IMR-90 (cell line): ENCODE measurements at regions not wholly inside any gene's neighbourhood (a gene's known extent, or its start where the extent isn't known, plus 50 kb on each side); places are given as distances from the start of the nearest gene placed in this dataset.

Experiments
- ATAC-seq: fragments of 200-7000 bp; cut with Tn5 transposase; 2 replicates; pipeline ENCODE4 v1.9.1; 2020; ENCODE audit warnings: low read depth, mild to moderate bottlenecking, moderate library complexity
- BruUV-seq: library from RNA; stranded (reverse); fragments of 400-500 nt; replicated peaks from 2 replicates; lab custom pipeline; 2021; lab: Mats Ljungman, UMichigan
- CTCF ChIA-PET: fragments of 300-600 bp; formaldehyde crosslinking; extraction: SDS; loops from one replicate; lab custom pipeline; 2021; ENCODE audit warnings: antibody characterized with exemption; lab: Yijun Ruan, JAX
- POLR2A ChIA-PET: fragments of 300-600 bp; sonication (Branson Sonifier 250); formaldehyde crosslinking; loops from one replicate; lab custom pipeline; 2022; ENCODE audit warnings: antibody characterized with exemption; ENCODE audit not compliant: unreplicated experiment; lab: Charles Lee
- DNase-seq: peaks from one replicate; pipeline ENCODE4 v3.0.0; 2013
- H2AFZ ChIP-seq: replicated peaks from 2 replicates; pipeline ENCODE3; 2013; ENCODE audit warnings: low read length, mild to moderate bottlenecking; ENCODE audit not compliant: poor library complexity
- H2AK5ac ChIP-seq: 2 replicates; pipeline ENCODE4 v1.6.1; 2013; ENCODE audit warnings: low read depth, low read length, inconsistent platforms
- H2AK9ac ChIP-seq: replicated peaks from 2 replicates; pipeline ENCODE3; 2013; ENCODE audit warnings: mild to moderate bottlenecking, low read depth, low read length, moderate library complexity; ENCODE audit not compliant: poor library complexity
- H2BK120ac ChIP-seq: 2 replicates; pipeline ENCODE4 v1.6.1; 2013; ENCODE audit warnings: low read depth, low read length, inconsistent platforms
- H2BK15ac ChIP-seq: 3 replicates; pipeline ENCODE4 v1.6.1; 2013; ENCODE audit warnings: low read depth, low read length, inconsistent platforms
- H2BK20ac ChIP-seq: 2 replicates; pipeline ENCODE4 v1.6.1; 2013; ENCODE audit warnings: low read depth, mild to moderate bottlenecking, inconsistent platforms, low read length, moderate library complexity
- H2BK5ac ChIP-seq: 2 replicates; pipeline ENCODE4 v1.6.1; 2013; ENCODE audit warnings: mild to moderate bottlenecking, low read depth, low read length, inconsistent platforms; ENCODE audit not compliant: poor library complexity, severe bottlenecking
- H3K14ac ChIP-seq: replicated peaks from 2 replicates; pipeline ENCODE4 v1.6.1; 2013; ENCODE audit warnings: low read depth, low read length, inconsistent platforms
- H3K18ac ChIP-seq: 2 replicates; pipeline ENCODE4 v1.6.1; 2013; ENCODE audit warnings: low read depth, low read length, control low read depth
- H3K23ac ChIP-seq: 2 replicates; pipeline ENCODE4 v1.6.1; 2013; ENCODE audit warnings: low read depth, low read length, inconsistent platforms
- H3K27ac ChIP-seq: 2 replicates; pipeline ENCODE4 v1.5.1; 2013; ENCODE audit warnings: mild to moderate bottlenecking, control low read depth, low read length; ENCODE audit not compliant: insufficient read depth
- H3K27me3 ChIP-seq: 2 replicates; pipeline ENCODE4 v1.6.1; 2013; ENCODE audit warnings: low read length; ENCODE audit not compliant: control insufficient read depth, insufficient read depth
- H3K36me3 ChIP-seq: 2 replicates; pipeline ENCODE4 v1.6.1; 2013; ENCODE audit warnings: low read length, mixed read lengths; ENCODE audit not compliant: control insufficient read depth, insufficient read depth
- H3K4ac ChIP-seq: 2 replicates; pipeline ENCODE4 v1.6.1; 2013; ENCODE audit warnings: low read depth, low read length, inconsistent platforms
- H3K4me1 ChIP-seq: 2 replicates; pipeline ENCODE4 v1.6.1; 2013; ENCODE audit warnings: low read length, mixed read lengths; ENCODE audit not compliant: control insufficient read depth, insufficient read depth
- H3K4me2 ChIP-seq: 2 replicates; pipeline ENCODE4 v1.6.1; 2013; ENCODE audit warnings: low read depth, mild to moderate bottlenecking, control low read depth, low read length, moderate library complexity
- H3K4me3 ChIP-seq: 2 replicates; pipeline ENCODE4 v1.5.1; 2013; ENCODE audit warnings: low read depth, mild to moderate bottlenecking, control low read depth, low read length, moderate library complexity; ENCODE audit not compliant: insufficient read depth
- H3K56ac ChIP-seq: 2 replicates; pipeline ENCODE4 v1.6.1; 2013; ENCODE audit warnings: low read length, inconsistent platforms; ENCODE audit not compliant: insufficient read depth; ENCODE audit errors: extremely low read depth
- H3K79me1 ChIP-seq, 2 experiments: 2 replicates each; pipeline ENCODE4 v1.6.1; 2013; ENCODE audit warnings: low read length in 2 of 2, inconsistent platforms in 1 of 2, low read depth in 1 of 2
- H3K9ac ChIP-seq: 2 replicates; pipeline ENCODE4 v1.6.1; 2013; ENCODE audit warnings: low read depth, low read length, control low read depth
- H3K9me1 ChIP-seq: 2 replicates; pipeline ENCODE4 v1.6.1; 2013; ENCODE audit warnings: low read length, inconsistent platforms; ENCODE audit not compliant: insufficient read depth
- H3K9me3 ChIP-seq: 2 replicates; pipeline ENCODE4 v1.6.1; 2013; ENCODE audit warnings: low read length; ENCODE audit not compliant: control insufficient read depth, insufficient read depth
- H4K20me1 ChIP-seq: 2 replicates; pipeline ENCODE4 v1.6.1; 2013; ENCODE audit warnings: low read length, inconsistent platforms; ENCODE audit not compliant: insufficient read depth
- H4K5ac ChIP-seq: 2 replicates; pipeline ENCODE4 v1.6.1; 2013; ENCODE audit warnings: mild to moderate bottlenecking, low read depth, low read length, control low read depth
- H4K8ac ChIP-seq, 2 experiments: 2 replicates each; pipeline ENCODE4 v1.6.1; 2013; ENCODE audit warnings: low read depth in 2 of 2, low read length in 2 of 2, control low read depth in 1 of 2, inconsistent platforms in 1 of 2
- H4K91ac ChIP-seq: 2 replicates; pipeline ENCODE4 v1.6.1; 2013; ENCODE audit warnings: low read depth, low read length, inconsistent platforms; ENCODE audit not compliant: insufficient read depth
- RFX5 ChIP-seq: IDR thresholded peaks from 2 replicates; pipeline ENCODE4 v1.8.0; 2012; ENCODE audit warnings: low read depth, mild to moderate bottlenecking, low read length, moderate library complexity
- dilution Hi-C: fragments of 300-500 bp; cut with HindIII; formaldehyde crosslinking; loops from one replicate; pipeline ENCODE4 v1.14.3; 2018; ENCODE audit warnings: low sequenced_read_pairs; ENCODE audit not compliant: unreplicated experiment
- in situ Hi-C: fragments of 300-500 bp; cut with MboI; formaldehyde crosslinking; loops from 3 replicates; pipeline ENCODE4 v1.14.3; 2019; ENCODE audit warnings: low sequenced_read_pairs, inconsistent platforms, mixed read lengths
- intact Hi-C: fragments of 100-400 bp; cut with micrococcal nuclease; formaldehyde crosslinking; loops from 2 replicates; pipeline ENCODE4 v1.10.0; 2022

GRCh38 chr10:84063440-84063839 is 75.9 kb upstream of the GHITM start:
- Histone ChIP-seq H2AK5ac (no peak overlapping the region), H3K4me2 (no peak overlapping the region), H4K91ac (no peak overlapping the region), H4K8ac (no peak overlapping the region), H4K5ac (no peak overlapping the region), H2BK15ac (no peak overlapping the region), H4K20me1 (no peaks in the 10 kb centered on the region), H3K79me1 (no peaks in the 10 kb centered on the region), H2BK20ac (no peak overlapping the region), H3K36me3 (no peaks in the 10 kb centered on the region), H3K4me3 (no peak overlapping the region), H3K4me1 (no peaks in the 10 kb centered on the region), H3K18ac (no peak overlapping the region), H3K27me3 (no peaks in the 10 kb centered on the region), H2BK120ac (no peak overlapping the region), H3K23ac (no peak overlapping the region), H3K27ac (no peak overlapping the region), H2AFZ (no peak overlapping the region), H3K56ac (no peak overlapping the region), H2AK9ac (no peak overlapping the region), H2BK5ac (no peak overlapping the region), H3K14ac (no peak overlapping the region), H3K9me1 (no peaks in the 10 kb centered on the region), H3K9me3 (no peaks in the 10 kb centered on the region; the same call in 1 of the 2 replicates), H3K9ac (no peak overlapping the region), H3K4ac (no peak overlapping the region)
- ChIA-PET CTCF (no interaction called here), POLR2A (no interaction called here)
- ATAC-seq: no peak
- no peak for TF ChIP-seq RFX5
- BruUV-seq: no TSS peak
- intact Hi-C loops: no loop called here
- in situ Hi-C loops: no loop called here
- dilution Hi-C loops: no loop called here
- DNase-seq: no peak
